Ishikawa (cell line): ENCODE measurements at regions not wholly inside any gene's neighbourhood (a gene's known extent, or its start where the extent isn't known, plus 50 kb on each side); places are given as distances from the start of the nearest gene placed in this dataset.

ENCODE experiments used
- CEBPB ChIP-seq: IDR thresholded peaks from 2 replicates; pipeline ENCODE4 v1.6.1; 2012
- CREB1 ChIP-seq: IDR thresholded peaks from 2 replicates; pipeline ENCODE4 v1.6.1; 2012; ENCODE audit warnings: low read depth
- EGR1 ChIP-seq: IDR thresholded peaks from 2 replicates; pipeline ENCODE4 v1.6.1; 2012
- EP300 ChIP-seq: IDR thresholded peaks from 2 replicates; pipeline ENCODE4 v1.6.1; 2012; ENCODE audit warnings: borderline replicate concordance
- FOXM1 ChIP-seq: IDR thresholded peaks from 2 replicates; pipeline ENCODE4 v1.6.1; 2012; ENCODE audit warnings: low read depth, borderline replicate concordance
- NFIC ChIP-seq: IDR thresholded peaks from 2 replicates; pipeline ENCODE4 v1.6.1; 2012
- RAD21 ChIP-seq: IDR thresholded peaks from 2 replicates; pipeline ENCODE4 v1.6.1; 2012; ENCODE audit warnings: low read depth
- TAF1 ChIP-seq: IDR thresholded peaks from 2 replicates; pipeline ENCODE4 v1.6.1; 2012; ENCODE audit warnings: low read depth, mild to moderate bottlenecking
- TCF12 ChIP-seq: IDR thresholded peaks from 2 replicates; pipeline ENCODE4 v1.6.1; 2012; ENCODE audit warnings: low read depth
- TEAD4 ChIP-seq: IDR thresholded peaks from 2 replicates; pipeline ENCODE4 v1.6.1; 2012
- YY1 ChIP-seq: IDR thresholded peaks from 2 replicates; pipeline ENCODE4 v1.6.1; 2012; ENCODE audit warnings: low read depth
- ZBTB7A ChIP-seq: IDR thresholded peaks from 2 replicates; pipeline ENCODE4 v1.6.1; 2012; ENCODE audit warnings: low read depth
- TF ChIP-seq, protein P1 (sequence below): IDR thresholded peaks from 2 replicates; pipeline ENCODE4 v1.6.1; 2012
- TF ChIP-seq, protein P2 (sequence below): IDR thresholded peaks from 2 replicates; pipeline ENCODE4 v1.6.1; 2012; ENCODE audit warnings: low read depth, mild to moderate bottlenecking

- TF ChIP-seq TCF12 = no peak
- TF ChIP-seq TAF1 = no peak
- TF ChIP-seq, protein P1, sequence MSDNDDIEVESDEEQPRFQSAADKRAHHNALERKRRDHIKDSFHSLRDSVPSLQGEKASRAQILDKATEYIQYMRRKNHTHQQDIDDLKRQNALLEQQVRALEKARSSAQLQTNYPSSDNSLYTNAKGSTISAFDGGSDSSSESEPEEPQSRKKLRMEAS = no peak
- no peak for TF ChIP-seq ZBTB7A
- TF ChIP-seq, protein P2, sequence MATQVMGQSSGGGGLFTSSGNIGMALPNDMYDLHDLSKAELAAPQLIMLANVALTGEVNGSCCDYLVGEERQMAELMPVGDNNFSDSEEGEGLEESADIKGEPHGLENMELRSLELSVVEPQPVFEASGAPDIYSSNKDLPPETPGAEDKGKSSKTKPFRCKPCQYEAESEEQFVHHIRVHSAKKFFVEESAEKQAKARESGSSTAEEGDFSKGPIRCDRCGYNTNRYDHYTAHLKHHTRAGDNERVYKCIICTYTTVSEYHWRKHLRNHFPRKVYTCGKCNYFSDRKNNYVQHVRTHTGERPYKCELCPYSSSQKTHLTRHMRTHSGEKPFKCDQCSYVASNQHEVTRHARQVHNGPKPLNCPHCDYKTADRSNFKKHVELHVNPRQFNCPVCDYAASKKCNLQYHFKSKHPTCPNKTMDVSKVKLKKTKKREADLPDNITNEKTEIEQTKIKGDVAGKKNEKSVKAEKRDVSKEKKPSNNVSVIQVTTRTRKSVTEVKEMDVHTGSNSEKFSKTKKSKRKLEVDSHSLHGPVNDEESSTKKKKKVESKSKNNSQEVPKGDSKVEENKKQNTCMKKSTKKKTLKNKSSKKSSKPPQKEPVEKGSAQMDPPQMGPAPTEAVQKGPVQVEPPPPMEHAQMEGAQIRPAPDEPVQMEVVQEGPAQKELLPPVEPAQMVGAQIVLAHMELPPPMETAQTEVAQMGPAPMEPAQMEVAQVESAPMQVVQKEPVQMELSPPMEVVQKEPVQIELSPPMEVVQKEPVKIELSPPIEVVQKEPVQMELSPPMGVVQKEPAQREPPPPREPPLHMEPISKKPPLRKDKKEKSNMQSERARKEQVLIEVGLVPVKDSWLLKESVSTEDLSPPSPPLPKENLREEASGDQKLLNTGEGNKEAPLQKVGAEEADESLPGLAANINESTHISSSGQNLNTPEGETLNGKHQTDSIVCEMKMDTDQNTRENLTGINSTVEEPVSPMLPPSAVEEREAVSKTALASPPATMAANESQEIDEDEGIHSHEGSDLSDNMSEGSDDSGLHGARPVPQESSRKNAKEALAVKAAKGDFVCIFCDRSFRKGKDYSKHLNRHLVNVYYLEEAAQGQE = no peak
- TF ChIP-seq YY1 = no peak
- no peak for TF ChIP-seq FOXM1
- no peak for TF ChIP-seq EP300
- no peak for TF ChIP-seq RAD21
- no peak for TF ChIP-seq CEBPB
- TF ChIP-seq EGR1 = no peak
- TF ChIP-seq NFIC = no peak
- no peak for TF ChIP-seq TEAD4
- no peak for TF ChIP-seq CREB1
Observed at GRCh38 chr10:62746951-62747729, 57.4 kb upstream of the ADO start.
